Muscle of back (tissue), 3 donors: ENCODE measurements at regions not wholly inside any gene's neighbourhood (a gene's known extent, or its start where the extent isn't known, plus 50 kb on each side); places are given as distances from the start of the nearest gene placed in this dataset.

Experiments used
- DNase-seq, 3 donors: peaks; one replicate each; pipeline versions ENCODE4 v3.0.0 to v3.0.0-alpha.2; 2013

- DNase-seq: no peak
Observed at GRCh38 chr12:75840994-75841355, 190.6 kb downstream of the PHLDA1 start.

- DNase-seq: no peak
Observed at GRCh38 chr12:75838309-75838708, 193.3 kb downstream of the PHLDA1 start.

- peak in 1 of 3 donors; percentile 63 for DNase-seq
Observed at GRCh38 chr12:75837700-75838099, 193.9 kb downstream of the PHLDA1 start.

GRCh38 chr12:75836533-75836932 is 195.0 kb downstream of the PHLDA1 start:
- peak in 1 of 3 donors; percentile 72 for DNase-seq

- no peak for DNase-seq
Observed at GRCh38 chr12:75834591-75834990, 197.0 kb downstream of the PHLDA1 start.

- DNase-seq: no peak
Observed at GRCh38 chr12:75833268-75833667, 198.3 kb downstream of the PHLDA1 start.

GRCh38 chr12:75831402-75831801 is 200.2 kb downstream of the PHLDA1 start:
- no peak for DNase-seq

- DNase-seq: no peak
Observed at GRCh38 chr12:75827061-75827460, 204.5 kb downstream of the PHLDA1 start.

- peak in 1 of 3 donors; percentile 75 for DNase-seq
Observed at GRCh38 chr12:75825686-75826085, 205.9 kb downstream of the PHLDA1 start.

- no peak for DNase-seq
Observed at GRCh38 chr12:75823475-75823874, 208.1 kb downstream of the PHLDA1 start.

- DNase-seq: no peak
Observed at GRCh38 chr12:75822416-75822815, 209.2 kb downstream of the PHLDA1 start.

- peak; percentile 93 to 97 (median 96) for DNase-seq
Observed at GRCh38 chr12:75820848-75821578, 210.6 kb downstream of the PHLDA1 start.

GRCh38 chr12:75820071-75820470 is 211.5 kb downstream of the PHLDA1 start:
- peak; percentile 58 to 87 (median 70) for DNase-seq

- DNase-seq: peak in 1 of 3 donors; percentile 48
Observed at GRCh38 chr12:75819512-75819911, 212.1 kb downstream of the PHLDA1 start.

GRCh38 chr12:75818863-75819262 is 212.7 kb downstream of the PHLDA1 start:
- DNase-seq: no peak

- no peak for DNase-seq
Observed at GRCh38 chr12:75816897-75817296, 214.7 kb downstream of the PHLDA1 start.

- peak in 1 of 3 donors; percentile 45 for DNase-seq
Observed at GRCh38 chr12:75815756-75816155, 215.8 kb downstream of the PHLDA1 start.

- peak; percentile 92 to 97 (median 92) for DNase-seq
Observed at GRCh38 chr12:75814851-75815754, 216.5 kb downstream of the PHLDA1 start.

- DNase-seq: no peak
Observed at GRCh38 chr12:75813072-75813471, 218.5 kb downstream of the PHLDA1 start.

- peak in 2 of 3 donors; percentile 72 to 74 for DNase-seq
Observed at GRCh38 chr12:75812271-75813018, 219.1 kb downstream of the PHLDA1 start.

GRCh38 chr12:75809746-75810145 is 221.8 kb downstream of the PHLDA1 start:
- no peak for DNase-seq

- no peak for DNase-seq
Observed at GRCh38 chr12:75807494-75807893, 224.1 kb downstream of the PHLDA1 start.
